ENCODE measurements at regions not wholly inside any gene's neighbourhood (a gene's known extent, or its start where the extent isn't known, plus 50 kb on each side); places are given as distances from the start of the nearest gene placed in this dataset.

DNA sequence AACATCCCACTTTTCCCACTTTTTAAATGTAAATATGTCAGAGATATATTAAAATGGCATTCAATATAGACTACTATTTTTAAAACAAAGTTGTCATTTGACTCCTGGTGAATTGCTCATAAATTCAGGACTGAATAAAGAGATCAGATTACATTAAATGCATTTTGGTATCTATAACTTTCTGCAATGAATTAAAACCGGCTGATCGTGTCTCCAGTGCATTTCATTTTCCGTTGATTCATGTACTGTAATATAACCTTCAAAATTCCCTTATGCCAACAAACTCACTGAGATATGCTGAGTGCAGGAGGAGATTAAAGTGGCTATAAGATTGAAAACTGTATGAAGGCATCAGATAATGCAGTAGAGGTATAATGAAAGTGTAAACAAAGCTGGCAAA, 361.1 kb upstream of the CDIN1 start:
- Histone ChIP-seq H3K36me3 (ENCODE audit: control insufficient read depth, low read length) (no peaks in the 10 kb centered on the region), H3K9me2 (replicated peaks; ENCODE audit: control insufficient read depth, low read length) (no peaks in the 10 kb centered on the region), H3K4me3 (ENCODE audit: low read length) (no peak overlapping the region), H3K27me3 (ENCODE audit: control insufficient read depth, low read length) (no peaks in the 10 kb centered on the region; the same call in 1 of the 2 replicates), H4K20me1 (ENCODE audit: control insufficient read depth, insufficient read depth, low read depth, low read length) (no peaks in the 10 kb centered on the region), H3K27ac (ENCODE audit: low read depth, low read length) (no peak overlapping the region), H3K4me1 (ENCODE audit: control insufficient read depth, low read length) (no peaks in the 10 kb centered on the region), H3K9me3 (ENCODE audit: control insufficient read depth, insufficient read depth, low read length) (peaks cover 5% of the 10 kb centered on the region; the same call in 1 of the 2 replicates), H3K79me2 (ENCODE audit: control insufficient read depth, low read length) (no peaks in the 10 kb centered on the region), H3K4me2 (ENCODE audit: low read length) (no peak overlapping the region), H3F3A (ENCODE audit: control insufficient read depth, insufficient read depth) (no peaks in the 10 kb centered on the region)
- TF ChIP-seq EZH2phosphoT487 (IDR thresholded peaks at IDR 0.05; ENCODE audit: borderline replicate concordance, low read length): no peak
- TF ChIP-seq, protein P1, sequence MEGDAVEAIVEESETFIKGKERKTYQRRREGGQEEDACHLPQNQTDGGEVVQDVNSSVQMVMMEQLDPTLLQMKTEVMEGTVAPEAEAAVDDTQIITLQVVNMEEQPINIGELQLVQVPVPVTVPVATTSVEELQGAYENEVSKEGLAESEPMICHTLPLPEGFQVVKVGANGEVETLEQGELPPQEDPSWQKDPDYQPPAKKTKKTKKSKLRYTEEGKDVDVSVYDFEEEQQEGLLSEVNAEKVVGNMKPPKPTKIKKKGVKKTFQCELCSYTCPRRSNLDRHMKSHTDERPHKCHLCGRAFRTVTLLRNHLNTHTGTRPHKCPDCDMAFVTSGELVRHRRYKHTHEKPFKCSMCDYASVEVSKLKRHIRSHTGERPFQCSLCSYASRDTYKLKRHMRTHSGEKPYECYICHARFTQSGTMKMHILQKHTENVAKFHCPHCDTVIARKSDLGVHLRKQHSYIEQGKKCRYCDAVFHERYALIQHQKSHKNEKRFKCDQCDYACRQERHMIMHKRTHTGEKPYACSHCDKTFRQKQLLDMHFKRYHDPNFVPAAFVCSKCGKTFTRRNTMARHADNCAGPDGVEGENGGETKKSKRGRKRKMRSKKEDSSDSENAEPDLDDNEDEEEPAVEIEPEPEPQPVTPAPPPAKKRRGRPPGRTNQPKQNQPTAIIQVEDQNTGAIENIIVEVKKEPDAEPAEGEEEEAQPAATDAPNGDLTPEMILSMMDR (IDR thresholded peaks at IDR 0.05; ENCODE audit: low read depth, low read length, poor library complexity, severe bottlenecking): no peak

DNA sequence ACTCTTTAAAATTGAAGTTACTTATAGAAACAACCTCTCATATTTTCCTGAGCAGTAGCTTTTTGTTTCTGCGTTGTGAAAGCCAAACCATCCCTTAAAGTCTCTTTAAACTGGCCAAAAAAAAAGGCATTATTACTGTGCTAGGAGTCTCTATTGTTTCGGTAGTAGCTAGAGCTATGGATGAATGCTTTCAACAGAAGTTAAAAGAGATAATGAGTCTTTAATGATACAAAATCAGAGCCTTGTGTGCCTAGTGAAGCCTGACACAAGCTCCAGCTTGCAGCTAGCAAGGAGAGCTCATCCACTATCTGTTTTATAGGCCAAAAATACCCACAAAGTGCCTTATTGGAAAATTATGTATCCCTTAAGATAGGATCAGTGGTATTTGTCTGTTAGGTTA, 360.4 kb upstream of the CDIN1 start:
- TF ChIP-seq EZH2phosphoT487 (IDR thresholded peaks at IDR 0.05; ENCODE audit: borderline replicate concordance, low read length): no peak
- TF ChIP-seq, protein P1 (IDR thresholded peaks at IDR 0.05; ENCODE audit: low read depth, low read length, poor library complexity, severe bottlenecking): no peak
- H3K4me2 ChIP-seq (ENCODE audit: low read length): no peak overlapping the region
- H3K27me3 ChIP-seq (ENCODE audit: control insufficient read depth, low read length): no peaks in the 10 kb centered on the region; the same call in 1 of the 2 replicates
- no peaks in the 10 kb centered on the region for H4K20me1 ChIP-seq (ENCODE audit: control insufficient read depth, insufficient read depth, low read depth, low read length)
- H3K79me2 ChIP-seq (ENCODE audit: control insufficient read depth, low read length): no peaks in the 10 kb centered on the region
- H3K4me1 ChIP-seq (ENCODE audit: control insufficient read depth, low read length): no peaks in the 10 kb centered on the region
- no peaks in the 10 kb centered on the region for H3K9me2 ChIP-seq (replicated peaks; ENCODE audit: control insufficient read depth, low read length)
- no peak overlapping the region for H3K27ac ChIP-seq (ENCODE audit: low read depth, low read length)
- H3K9me3 ChIP-seq (ENCODE audit: control insufficient read depth, insufficient read depth, low read length): peaks cover 5% of the 10 kb centered on the region; the same call in 1 of the 2 replicates
- no peaks in the 10 kb centered on the region for H3F3A ChIP-seq (ENCODE audit: control insufficient read depth, insufficient read depth)
- H3K36me3 ChIP-seq (ENCODE audit: control insufficient read depth, low read length): no peaks in the 10 kb centered on the region
- H3K4me3 ChIP-seq (ENCODE audit: low read length): no peak overlapping the region

DNA sequence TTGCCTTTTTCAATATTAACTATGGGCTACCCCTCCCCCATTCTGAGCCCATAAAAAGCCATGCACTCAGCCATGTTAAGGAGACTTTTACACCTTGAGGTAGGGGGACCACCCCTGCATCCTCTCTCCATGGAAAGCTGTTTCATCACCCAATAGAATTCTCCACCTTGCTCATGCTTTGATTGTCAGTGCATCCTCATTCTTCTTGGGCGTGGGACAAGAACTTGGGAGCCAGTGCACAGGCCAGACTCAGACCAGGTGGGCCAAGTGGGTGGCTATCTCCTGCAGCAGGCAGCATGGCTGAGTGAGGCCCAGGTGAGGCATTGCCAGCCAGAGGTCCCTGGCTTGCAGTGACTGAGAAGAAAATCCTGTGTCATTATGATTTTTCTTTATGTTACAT, 357.4 kb upstream of the CDIN1 start:
- Histone ChIP-seq H3K4me1 (ENCODE audit: control insufficient read depth, low read length) (no peaks in the 10 kb centered on the region), H3K27ac (ENCODE audit: low read depth, low read length) (no peak overlapping the region)

More for the DNA sequence above, 357.4 kb upstream of the CDIN1 start:
- H4K20me1 ChIP-seq (ENCODE audit: control insufficient read depth, insufficient read depth, low read depth, low read length): no peaks in the 10 kb centered on the region
- peaks cover 5% of the 10 kb centered on the region; the same call in 1 of the 2 replicates for H3K9me3 ChIP-seq (ENCODE audit: control insufficient read depth, insufficient read depth, low read length)
- H3K27me3 ChIP-seq (ENCODE audit: control insufficient read depth, low read length): no peaks in the 10 kb centered on the region
- no peaks in the 10 kb centered on the region for H3K79me2 ChIP-seq (ENCODE audit: control insufficient read depth, low read length)
- H3K4me2 ChIP-seq (ENCODE audit: low read length): no peak overlapping the region
- TF ChIP-seq, protein P1 (IDR thresholded peaks at IDR 0.05; ENCODE audit: low read depth, low read length, poor library complexity, severe bottlenecking): no peak
- TF ChIP-seq EZH2phosphoT487 (IDR thresholded peaks at IDR 0.05; ENCODE audit: borderline replicate concordance, low read length): no peak
- no peaks in the 10 kb centered on the region for H3F3A ChIP-seq (ENCODE audit: control insufficient read depth, insufficient read depth)
- no peak overlapping the region for H3K4me3 ChIP-seq (ENCODE audit: low read length)
- no peaks in the 10 kb centered on the region for H3K9me2 ChIP-seq (replicated peaks; ENCODE audit: control insufficient read depth, low read length)
- H3K36me3 ChIP-seq (ENCODE audit: control insufficient read depth, low read length): no peaks in the 10 kb centered on the region
